ENCODE measurements at regions not wholly inside any gene's neighbourhood (a gene's known extent, or its start where the extent isn't known, plus 50 kb on each side); places are given as distances from the start of the nearest gene placed in this dataset.

GRCh38 chr13:90838317-90838960 lies 509.0 kb upstream of the MIR17HG start:
- TF ChIP-seq CTCF (IDR thresholded peaks at IDR 0.05 in 2 of 3, conservative IDR thresholded peaks at IDR 0.05 in 1 of 3; ENCODE audit: borderline replicate concordance in 1 of 3, insufficient read depth in 1 of 3, low read depth in 2 of 3, low read length in 2 of 3) = no peak
- no peak for TF ChIP-seq ZFX (IDR thresholded peaks at IDR 0.05)
- TF ChIP-seq POLR2A (IDR thresholded peaks at IDR 0.05; ENCODE audit: borderline replicate concordance, extremely low read depth, insufficient read depth, insufficient read length) = no peak
- TF ChIP-seq SRF (IDR thresholded peaks at IDR 0.05; ENCODE audit: low read depth) = no peak
- no peak for TF ChIP-seq RAD21 (IDR thresholded peaks at IDR 0.05; ENCODE audit: low read depth)
- no peak for TF ChIP-seq ATF3 (IDR thresholded peaks at IDR 0.05)

All from HCT116 (cell line).